HCT116 (cell line): ENCODE measurements at regions not wholly inside any gene's neighbourhood (a gene's known extent, or its start where the extent isn't known, plus 50 kb on each side); places are given as distances from the start of the nearest gene placed in this dataset.

Experiments used
- ATAC-seq: fragments of 200-7000 bp; cut with Tn5 transposase; 2 replicates; pipeline ENCODE4 v1.9.1; 2020; ENCODE audit warnings: mild to moderate bottlenecking, moderate library complexity
- BruUV-seq: library from RNA; stranded (reverse); fragments of 400-500 nt; replicated peaks from 2 replicates; lab custom pipeline; 2021; lab: Mats Ljungman, UMichigan
- CTCF ChIA-PET: fragments of 300-600 bp; sonication (Branson Sonifier 250); formaldehyde crosslinking; loops from one replicate; lab custom pipeline; 2021; ENCODE audit warnings: antibody characterized with exemption; lab: Charles Lee
- POLR2A ChIA-PET: fragments of 300-600, 350-600 bp; sonication (Branson Sonifier 250); formaldehyde crosslinking; loops from one replicate; lab custom pipeline; 2021; ENCODE audit warnings: antibody characterized with exemption; lab: Charles Lee
- RAD21 ChIA-PET, 2 experiments: fragments of 300-600 bp; sonication (Branson Sonifier 250); formaldehyde crosslinking; loops; one replicate each; lab custom pipeline; 2023; ENCODE audit warnings: low total read pairs in 2 of 2; ENCODE audit not compliant: uncharacterized antibody in 2 of 2, unreplicated experiment in 2 of 2, low non-redundant PET in 1 of 2; lab: Charles Lee
- DNase-seq: peaks from one replicate; pipeline ENCODE4 v3.0.0-alpha.2; 2010; ENCODE audit warnings: low read depth, low spot score
- H2AFZ ChIP-seq: fragments of 200-600 bp; shearing (Covaris generic), sonication (generic); 2 replicates; pipeline ENCODE4 v1.6.1; 2017; ENCODE audit warnings: low read depth, mixed run types, mixed read lengths, antibody characterized with exemption, low read length; ENCODE audit not compliant: poor library complexity, severe bottlenecking
- H3K27ac ChIP-seq: 2 replicates; pipeline ENCODE4 v1.5.1; 2012; ENCODE audit warnings: low read depth, low read length
- H3K27me3 ChIP-seq: fragments of 200-600 bp; sonication (generic); 2 replicates; pipeline ENCODE4 v1.6.1; 2016; ENCODE audit warnings: mixed run types, low read length, mixed read lengths; ENCODE audit not compliant: insufficient read depth
- H3K36me3 ChIP-seq, 2 experiments: fragments of 200-500 bp in 1 of 2; fragments of 200-600 bp in 1 of 2; sonication (Bioruptor generic) in 1 of 2; sonication (generic) in 1 of 2; 2 replicates each; pipeline versions ENCODE4 v1.5.1 to v1.6.1; 2014 to 2016; ENCODE audit warnings: low read length in 2 of 2, inconsistent platforms in 1 of 2, mixed read lengths in 1 of 2, mixed run types in 1 of 2; ENCODE audit not compliant: insufficient read depth in 2 of 2, control insufficient read depth in 1 of 2
- H3K4me1 ChIP-seq, 2 experiments: fragments of 200-600 bp in 1 of 2; sonication (generic) in 1 of 2; 2 replicates each; pipeline versions ENCODE4 v1.5.1 to v1.6.1; 2012 to 2017; ENCODE audit warnings: low read length in 2 of 2, inconsistent platforms in 1 of 2, mild to moderate bottlenecking in 1 of 2, mixed read lengths in 1 of 2, mixed run types in 1 of 2, moderate library complexity in 1 of 2; ENCODE audit not compliant: insufficient read depth in 2 of 2, control insufficient read depth in 1 of 2
- H3K4me2 ChIP-seq: fragments of 200-600 bp; sonication (generic); 2 replicates; pipeline ENCODE4 v1.6.1; 2017; ENCODE audit warnings: mixed run types, low read length, mixed read lengths
- H3K4me3 ChIP-seq, 2 experiments: fragments of 200-600 bp in 1 of 2; sonication (generic) in 1 of 2; replicated peaks in 1 of 2; 2 replicates each; pipeline ENCODE4 v1.5.1; 2011 to 2016; ENCODE audit warnings: low read length in 2 of 2, control low read depth in 1 of 2, low read depth in 1 of 2, mild to moderate bottlenecking in 1 of 2, mixed read lengths in 1 of 2, mixed run types in 1 of 2
- H3K79me2 ChIP-seq: fragments of 200-600 bp; sonication (generic); 2 replicates; pipeline ENCODE4 v1.6.1; 2017; ENCODE audit warnings: mild to moderate bottlenecking, mixed run types, low read length, moderate library complexity, mixed read lengths; ENCODE audit not compliant: insufficient read depth
- H3K9ac ChIP-seq: fragments of 200-600 bp; sonication (generic); 2 replicates; pipeline ENCODE4 v1.6.1; 2016; ENCODE audit warnings: low read length, mixed read lengths
- H3K9me2 ChIP-seq: fragments of 200-600 bp; sonication (generic), shearing (Covaris generic); 2 replicates; pipeline ENCODE4 v1.6.1; 2017; ENCODE audit warnings: mixed run types, mild to moderate bottlenecking, moderate library complexity; ENCODE audit not compliant: insufficient read depth
- H3K9me3 ChIP-seq, 2 experiments: fragments of 200-500 bp in 1 of 2; fragments of 200-600 bp in 1 of 2; sonication (Bioruptor generic) in 1 of 2; sonication (generic) in 1 of 2; 2 replicates each; pipeline ENCODE4 v1.6.1; 2014 to 2017; ENCODE audit warnings: low read length in 2 of 2, mixed read lengths in 2 of 2, inconsistent platforms in 1 of 2, low read depth in 1 of 2, mild to moderate bottlenecking in 1 of 2, mixed run types in 1 of 2, moderate library complexity in 1 of 2; ENCODE audit not compliant: control insufficient read depth in 1 of 2, insufficient read depth in 1 of 2
- H4K20me1 ChIP-seq: fragments of 200-600 bp; sonication (generic), shearing (Covaris generic); 2 replicates; pipeline ENCODE4 v1.6.1; 2017; ENCODE audit warnings: mixed run types, mild to moderate bottlenecking, moderate library complexity; ENCODE audit not compliant: insufficient read depth
- CEBPB ChIP-seq: IDR thresholded peaks from 2 replicates; pipeline ENCODE4 v1.6.1; 2012; ENCODE audit warnings: low read depth
- CTCF ChIP-seq, 3 experiments: fragments of 200-600 bp in 1 of 3; sonication (generic) in 1 of 3; IDR thresholded peaks in 2 of 3; conservative IDR thresholded peaks in 1 of 3; 2 replicates each; pipeline ENCODE4 v1.5.1; 2012 to 2017; ENCODE audit warnings: low read depth in 2 of 3, low read length in 2 of 3, antibody characterized with exemption in 1 of 3, borderline replicate concordance in 1 of 3, control low read depth in 1 of 3, mild to moderate bottlenecking in 1 of 3, mixed read lengths in 1 of 3, mixed run types in 1 of 3, moderate library complexity in 1 of 3; ENCODE audit not compliant: insufficient read depth in 1 of 3
- EZH2phosphoT487 ChIP-seq: fragments of 200-600 bp; IDR thresholded peaks from 2 replicates; pipeline ENCODE4 v1.6.1; 2018; ENCODE audit warnings: antibody characterized with exemption, borderline replicate concordance
- FOSL1 ChIP-seq: IDR thresholded peaks from 2 replicates; pipeline ENCODE4 v1.6.1; 2012; ENCODE audit warnings: low read depth
- POLR2A ChIP-seq: IDR thresholded peaks from 2 replicates; pipeline ENCODE4 v1.7.0; 2011; ENCODE audit warnings: borderline replicate concordance; ENCODE audit not compliant: insufficient read depth, insufficient read length; ENCODE audit errors: extremely low read depth
- RAD21 ChIP-seq: IDR thresholded peaks from 2 replicates; pipeline ENCODE4 v1.6.1; 2012; ENCODE audit warnings: low read depth, mild to moderate bottlenecking
- SIN3A ChIP-seq: IDR thresholded peaks from 2 replicates; pipeline ENCODE4 v1.6.1; 2012; ENCODE audit warnings: low read depth
- SP1 ChIP-seq: IDR thresholded peaks from 2 replicates; pipeline ENCODE4 v1.6.1; 2012; ENCODE audit warnings: low read depth
- intact Hi-C: fragments of 100-400 bp; cut with micrococcal nuclease; formaldehyde crosslinking; loops from 2 replicates; pipeline ENCODE4 v1.10.0; 2022

DNA sequence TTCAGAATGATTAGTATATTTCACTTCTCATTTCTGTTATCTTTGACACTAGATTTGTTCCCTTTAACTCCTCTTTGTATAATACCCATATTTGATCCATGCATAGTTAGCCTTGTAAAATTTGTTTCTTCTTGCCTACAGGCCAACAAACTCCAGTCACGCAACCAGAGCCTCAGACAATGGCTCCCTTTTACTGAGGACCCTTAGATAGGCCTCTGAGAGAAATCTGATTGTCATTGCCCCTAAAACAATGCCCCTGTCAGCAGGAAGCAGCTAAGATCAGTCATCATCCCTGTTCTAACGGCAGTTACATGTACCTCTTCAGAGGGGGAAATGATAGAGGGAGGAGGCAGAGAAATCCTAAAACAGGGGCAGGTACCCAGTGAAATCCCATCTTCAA, 190.6 kb upstream of the TENT5D start (continued):
- TF ChIP-seq CEBPB (no peak), CTCF (IDR thresholded peaks at IDR 0.05 in 2 of 3, conservative IDR thresholded peaks at IDR 0.05 in 1 of 3; ENCODE audit: borderline replicate concordance in 1 of 3, insufficient read depth in 1 of 3, low read depth in 2 of 3, low read length in 2 of 3) (no peak), SP1 (no peak), FOSL1 (no peak), RAD21 (no peak), POLR2A (no peak), EZH2phosphoT487 (no peak), SIN3A (no peak)

GRCh38 chrX:80237072-80237471, 183.2 kb upstream of the TENT5D start:
- DNase-seq (no peak), ATAC-seq (no peak)
- ChIA-PET POLR2A (no interaction called here), RAD21 (no interaction called here), CTCF (no interaction called here)
- Histone ChIP-seq H3K27ac (no peak overlapping the region), H3K9me3 (no peaks in the 10 kb centered on the region), H4K20me1 (no peaks in the 10 kb centered on the region), H3K4me3 (no peak overlapping the region), H3K4me1 (no peaks in the 10 kb centered on the region), H3K27me3 (no peaks in the 10 kb centered on the region), H3K36me3 (no peaks in the 10 kb centered on the region)
- intact Hi-C loops, result no loop called here
- BruUV-seq, result no TSS peak
- TF ChIP-seq EZH2phosphoT487, result no peak
- TF ChIP-seq SP1, result no peak
- TF ChIP-seq, all 23 proteins: peak for 0
- Histone ChIP-seq H2AFZ (no peak overlapping the region), H3K79me2 (no peaks in the 10 kb centered on the region), H3K9ac (no peak overlapping the region), H3K4me2 (no peak overlapping the region), H3K9me2 (no peaks in the 10 kb centered on the region)
